OCI-LY7 (cell line): ENCODE measurements at regions not wholly inside any gene's neighbourhood (a gene's known extent, or its start where the extent isn't known, plus 50 kb on each side); places are given as distances from the start of the nearest gene placed in this dataset.

Source experiments
- BruUV-seq: library from RNA; stranded (reverse); fragments of 400-500 nt; replicated peaks from 2 replicates; lab custom pipeline; 2021; lab: Mats Ljungman, UMichigan
- CTCF ChIA-PET: fragments of 300-600 bp; sonication (Branson Sonifier 250); formaldehyde crosslinking; loops from one replicate; lab custom pipeline; 2022; ENCODE audit warnings: antibody characterized with exemption; ENCODE audit not compliant: unreplicated experiment; lab: Charles Lee
- POLR2A ChIA-PET: fragments of 300-600 bp; sonication (Branson Sonifier 250); formaldehyde crosslinking; loops from one replicate; lab custom pipeline; 2022; ENCODE audit warnings: antibody characterized with exemption; lab: Charles Lee
- DNase-seq: peaks from one replicate; pipeline ENCODE4 v3.0.0-alpha.2; 2015; ENCODE audit warnings: low spot score
- H2AFZ ChIP-seq: fragments of 200-600 bp; sonication (generic), shearing (Covaris generic); 2 replicates; pipeline ENCODE4 v1.6.1; 2014; ENCODE audit warnings: mild to moderate bottlenecking, antibody characterized with exemption, low read length, moderate library complexity
- H3K27ac ChIP-seq: fragments of 200-600 bp; sonication (generic); 2 replicates; pipeline ENCODE4 v1.5.1; 2014; ENCODE audit warnings: mixed run types, low read depth, mild to moderate bottlenecking, moderate library complexity, low read length, inconsistent platforms; ENCODE audit not compliant: poor library complexity, severe bottlenecking
- H3K36me3 ChIP-seq: fragments of 200-600 bp; sonication (generic); 2 replicates; pipeline ENCODE4 v1.6.1; 2014; ENCODE audit warnings: mild to moderate bottlenecking, antibody characterized with exemption, low read length, moderate library complexity, mixed read lengths; ENCODE audit not compliant: insufficient read depth
- H3K4me1 ChIP-seq: fragments of 200-600 bp; sonication (generic); 2 replicates; pipeline ENCODE4 v1.5.1; 2014; ENCODE audit warnings: mild to moderate bottlenecking, low read length; ENCODE audit not compliant: insufficient read depth, poor library complexity, severe bottlenecking
- H3K4me2 ChIP-seq: fragments of 200-600 bp; sonication (generic); 2 replicates; pipeline ENCODE4 v1.6.1; 2014; ENCODE audit warnings: mild to moderate bottlenecking, low read length
- H3K4me3 ChIP-seq: fragments of 200-600 bp; sonication (generic); 2 replicates; pipeline ENCODE4 v1.5.1; 2014; ENCODE audit warnings: mild to moderate bottlenecking, low read depth, low read length; ENCODE audit not compliant: poor library complexity, severe bottlenecking
- H3K79me2 ChIP-seq: fragments of 200-600 bp; sonication (generic); 2 replicates; pipeline ENCODE4 v1.6.1; 2016; ENCODE audit warnings: low read depth, mild to moderate bottlenecking, low read length, moderate library complexity, mixed read lengths; ENCODE audit not compliant: insufficient read depth
- H3K9me2 ChIP-seq: fragments of 200-600 bp; sonication (generic); 2 replicates; pipeline ENCODE4 v1.6.1; 2016; ENCODE audit warnings: mild to moderate bottlenecking, low read length, mixed read lengths; ENCODE audit not compliant: insufficient read depth
- H3K9me3 ChIP-seq: fragments of 200-600 bp; sonication (generic); 2 replicates; pipeline ENCODE4 v1.6.1; 2014; ENCODE audit warnings: mild to moderate bottlenecking, mixed run types, low read length, mixed read lengths
- H4K20me1 ChIP-seq: fragments of 200-600 bp; sonication (generic); 2 replicates; pipeline ENCODE4 v1.6.1; 2014; ENCODE audit warnings: mild to moderate bottlenecking, antibody characterized with exemption, low read length, moderate library complexity, mixed read lengths; ENCODE audit not compliant: insufficient read depth
- CTCF ChIP-seq: fragments of 200-600 bp; sonication (generic); conservative IDR thresholded peaks from 2 replicates; pipeline ENCODE4 v1.5.1; 2014; ENCODE audit warnings: mild to moderate bottlenecking, antibody characterized with exemption, low read length, moderate library complexity, mixed read lengths
- EZH2phosphoT487 ChIP-seq: fragments of 200-600 bp; sonication (generic); IDR thresholded peaks from 2 replicates; pipeline ENCODE4 v1.6.1; 2018; ENCODE audit warnings: low read depth, borderline replicate concordance, mild to moderate bottlenecking, mixed run types, antibody characterized with exemption, low read length, moderate library complexity, mixed read lengths
- intact Hi-C: fragments of 100-400 bp; cut with micrococcal nuclease; formaldehyde crosslinking; loops from one replicate; pipeline ENCODE4 v1.10.0; 2022; ENCODE audit not compliant: unreplicated experiment

DNA sequence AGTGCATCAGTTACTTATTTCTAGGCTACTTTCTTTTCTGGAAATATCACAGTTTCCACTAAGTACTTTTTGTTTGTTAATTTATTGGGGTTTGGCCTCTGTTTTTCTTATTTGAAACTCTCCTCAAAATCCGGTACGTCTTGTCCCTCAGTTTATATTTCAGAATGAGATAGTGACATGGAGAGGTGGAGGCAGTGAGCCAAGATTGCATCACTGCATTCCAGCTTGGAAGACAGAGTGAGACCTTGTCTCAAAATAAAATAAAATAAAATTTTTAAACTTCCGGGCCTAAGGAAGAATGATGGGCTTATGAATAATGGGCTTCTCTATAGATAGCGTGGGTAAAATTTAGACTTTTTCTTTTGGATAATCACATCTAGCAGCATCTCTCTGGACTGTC lies 567.8 kb downstream of the TRIML1 start:
- no peak overlapping the region for H3K4me3 ChIP-seq
- no TSS peak for BruUV-seq
- intact Hi-C loops: no loop called here
- no peak overlapping the region for H3K27ac ChIP-seq
- ChIA-PET POLR2A (no interaction called here), CTCF (no interaction called here)
- H3K36me3 ChIP-seq: no peaks in the 10 kb centered on the region
- TF ChIP-seq CTCF: no peak
- TF ChIP-seq EZH2phosphoT487: no peak
- H3K79me2 ChIP-seq: no peaks in the 10 kb centered on the region
- no peak for DNase-seq
- no peaks in the 10 kb centered on the region for H3K9me2 ChIP-seq
- no peaks in the 10 kb centered on the region for H3K9me3 ChIP-seq
- H3K4me1 ChIP-seq: no peaks in the 10 kb centered on the region
- no peak overlapping the region for H3K4me2 ChIP-seq
- H2AFZ ChIP-seq: no peak overlapping the region
- no peaks in the 10 kb centered on the region for H4K20me1 ChIP-seq

- no peaks in the 10 kb centered on the region for H3K79me2 ChIP-seq
- no peaks in the 10 kb centered on the region for H3K9me2 ChIP-seq
- no peak for DNase-seq
- ChIA-PET CTCF (no interaction called here), POLR2A (no interaction called here)
- H3K4me3 ChIP-seq: no peak overlapping the region
- no peaks in the 10 kb centered on the region for H3K4me1 ChIP-seq
- BruUV-seq: no TSS peak
- no peaks in the 10 kb centered on the region for H3K9me3 ChIP-seq
- intact Hi-C loops: no loop called here
- H3K27ac ChIP-seq: no peak overlapping the region
- H3K36me3 ChIP-seq: no peaks in the 10 kb centered on the region
- TF ChIP-seq CTCF: no peak
- TF ChIP-seq EZH2phosphoT487: no peak
- no peak overlapping the region for H2AFZ ChIP-seq
- no peaks in the 10 kb centered on the region for H4K20me1 ChIP-seq
- no peak overlapping the region for H3K4me2 ChIP-seq
Measured at GRCh38 chr4:188714501-188714900, 575.3 kb downstream of the TRIML1 start.

- no TSS peak for BruUV-seq
- H2AFZ ChIP-seq: no peak overlapping the region
- POLR2A ChIA-PET: no interaction called here
- intact Hi-C loops: no loop called here
- no peaks in the 10 kb centered on the region for H3K4me1 ChIP-seq
- no peaks in the 10 kb centered on the region for H3K9me3 ChIP-seq
- DNase-seq: no peak
- H3K79me2 ChIP-seq: no peaks in the 10 kb centered on the region
- TF ChIP-seq CTCF: no peak
- TF ChIP-seq EZH2phosphoT487: no peak
- no peak overlapping the region for H3K27ac ChIP-seq
- no peak overlapping the region for H3K4me3 ChIP-seq
- H3K4me2 ChIP-seq: no peak overlapping the region
- no peaks in the 10 kb centered on the region for H3K36me3 ChIP-seq
- CTCF ChIA-PET: no interaction called here
- no peaks in the 10 kb centered on the region for H3K9me2 ChIP-seq
- no peaks in the 10 kb centered on the region for H4K20me1 ChIP-seq
Measured at GRCh38 chr4:188714907-188715306, 575.7 kb downstream of the TRIML1 start.
